ENCODE measurements at regions not wholly inside any gene's neighbourhood (a gene's known extent, or its start where the extent isn't known, plus 50 kb on each side); places are given as distances from the start of the nearest gene placed in this dataset.

DNA sequence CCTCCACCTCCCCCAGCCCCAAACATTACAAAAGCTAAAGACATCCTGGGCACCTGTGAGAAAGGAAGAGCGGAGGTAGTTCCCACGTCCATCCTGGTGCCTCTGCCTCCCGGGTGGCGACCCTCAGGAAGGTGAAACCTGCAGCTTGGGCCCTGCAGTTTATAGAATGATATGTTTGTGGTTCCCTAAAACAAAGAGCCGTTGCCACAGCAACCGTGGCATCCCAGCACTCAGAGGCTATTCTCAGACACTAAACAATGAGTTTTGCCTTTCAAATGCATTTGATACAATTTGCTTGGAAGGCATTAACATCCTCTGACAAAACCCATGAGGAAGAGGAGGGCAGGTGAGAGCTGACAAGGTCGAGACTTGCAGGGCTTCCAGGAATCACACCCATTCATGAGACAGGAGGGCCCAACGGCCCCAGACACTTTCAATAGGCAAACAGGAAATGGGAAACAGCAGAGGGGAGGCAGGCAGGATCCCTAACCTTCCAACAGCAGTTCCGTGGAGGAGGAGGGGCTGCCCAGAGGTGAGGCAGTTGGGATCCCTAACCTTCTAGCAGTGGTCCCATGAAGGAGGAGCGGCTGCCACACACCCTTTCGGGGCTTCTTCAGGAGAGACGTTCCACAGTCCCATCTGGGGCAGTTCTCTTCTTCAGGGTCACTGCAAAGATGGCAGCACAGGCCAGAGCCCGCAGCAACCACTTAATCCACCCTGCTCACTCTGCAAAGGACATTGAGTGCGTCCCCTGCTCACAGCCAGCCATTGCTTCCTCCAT is 379.2 kb downstream of the SHANK2 start:
- no peak for DNase-seq (ENCODE audit: low spot score)

DNA sequence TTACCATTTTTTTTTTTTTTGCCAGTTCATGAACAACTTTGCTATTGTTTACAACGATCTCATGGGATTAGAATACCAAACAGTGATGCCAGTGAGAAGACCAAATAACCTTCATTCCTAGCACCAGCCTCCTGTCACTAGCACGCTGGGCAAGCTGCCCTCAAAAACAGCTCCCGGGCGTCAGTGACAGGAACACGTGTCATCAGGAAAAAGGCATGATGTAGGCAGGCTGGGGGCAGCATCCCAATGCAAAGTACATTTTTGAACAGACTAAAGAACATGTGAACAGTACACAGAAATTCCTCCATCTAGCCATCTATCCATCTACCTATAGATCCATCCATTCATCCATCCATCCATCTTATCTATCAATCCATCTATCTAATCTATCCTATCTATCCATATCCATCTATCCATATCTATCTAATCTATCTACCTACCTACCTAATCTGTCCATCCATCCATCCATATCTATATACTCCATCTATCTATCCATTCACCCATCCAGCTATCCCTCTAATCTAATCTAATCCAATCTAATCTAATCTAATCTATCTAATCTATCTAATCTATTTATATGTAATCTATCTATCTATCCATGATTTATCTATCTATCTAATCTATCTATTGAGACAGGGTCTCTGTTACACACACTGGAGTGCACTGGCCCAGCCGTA is 378.5 kb downstream of the SHANK2 start:
- DNase-seq (ENCODE audit: low spot score): no peak

DNA sequence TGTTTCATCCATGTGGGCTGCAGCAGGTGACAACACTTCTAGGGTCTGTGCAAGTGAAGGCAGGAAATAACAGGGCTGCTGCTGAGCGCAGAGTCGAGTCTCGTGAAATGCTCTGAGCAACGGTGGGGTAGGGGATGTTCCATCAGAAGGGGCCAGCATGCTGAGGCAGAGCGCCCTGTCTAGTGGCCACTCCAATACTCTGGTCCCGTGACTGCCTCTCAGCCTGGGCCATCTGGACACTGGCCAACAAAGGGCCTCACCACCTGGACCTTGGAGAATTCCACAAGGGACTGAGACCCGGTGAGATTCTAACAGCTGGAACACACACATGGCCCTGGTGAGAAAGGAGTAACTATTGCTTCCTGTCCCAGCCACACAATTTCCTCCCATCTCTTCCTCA is 375.7 kb downstream of the SHANK2 start:
- no peak for DNase-seq (ENCODE audit: low spot score)

DNA sequence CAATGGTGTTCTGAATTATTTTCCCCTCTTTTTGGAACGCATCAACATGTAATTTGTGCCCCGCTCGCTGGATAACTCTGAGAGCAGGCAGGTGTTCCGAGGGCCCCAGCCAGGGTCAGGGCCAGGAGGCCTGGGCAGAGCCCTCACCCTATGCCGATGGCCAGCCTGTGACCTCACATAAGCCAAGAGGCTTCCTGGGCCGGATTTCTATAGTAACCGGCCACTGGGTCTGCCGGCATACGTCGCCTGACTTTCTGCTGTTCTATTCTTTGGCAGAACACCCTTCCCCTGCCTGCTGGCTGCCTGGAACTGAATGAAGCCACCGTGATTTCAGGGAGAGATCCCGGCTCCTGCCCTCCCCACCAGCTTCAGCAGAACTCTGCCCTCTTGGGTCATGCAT is 375.2 kb downstream of the SHANK2 start:
- DNase-seq (ENCODE audit: low spot score): no peak

DNA sequence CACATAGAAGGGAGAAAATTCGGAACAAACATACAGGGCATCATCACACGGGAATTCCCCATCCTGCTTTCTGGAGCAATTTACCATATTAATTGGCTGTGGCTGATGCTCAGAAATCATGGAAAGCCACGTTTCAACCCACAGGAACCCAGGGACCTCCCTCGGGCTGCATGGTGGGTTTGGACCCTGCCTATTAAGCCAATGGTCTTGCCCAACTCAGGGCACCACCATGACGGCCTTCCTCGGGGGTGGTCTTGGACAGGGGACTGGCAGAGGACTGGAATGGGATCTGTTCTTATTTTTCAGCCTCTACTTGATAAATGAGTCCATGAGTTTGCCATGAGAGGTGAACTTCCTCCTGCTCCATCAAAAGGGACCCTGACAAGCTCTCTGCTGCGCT is 374.0 kb downstream of the SHANK2 start:
- no peak for DNase-seq (ENCODE audit: low spot score)

DNA sequence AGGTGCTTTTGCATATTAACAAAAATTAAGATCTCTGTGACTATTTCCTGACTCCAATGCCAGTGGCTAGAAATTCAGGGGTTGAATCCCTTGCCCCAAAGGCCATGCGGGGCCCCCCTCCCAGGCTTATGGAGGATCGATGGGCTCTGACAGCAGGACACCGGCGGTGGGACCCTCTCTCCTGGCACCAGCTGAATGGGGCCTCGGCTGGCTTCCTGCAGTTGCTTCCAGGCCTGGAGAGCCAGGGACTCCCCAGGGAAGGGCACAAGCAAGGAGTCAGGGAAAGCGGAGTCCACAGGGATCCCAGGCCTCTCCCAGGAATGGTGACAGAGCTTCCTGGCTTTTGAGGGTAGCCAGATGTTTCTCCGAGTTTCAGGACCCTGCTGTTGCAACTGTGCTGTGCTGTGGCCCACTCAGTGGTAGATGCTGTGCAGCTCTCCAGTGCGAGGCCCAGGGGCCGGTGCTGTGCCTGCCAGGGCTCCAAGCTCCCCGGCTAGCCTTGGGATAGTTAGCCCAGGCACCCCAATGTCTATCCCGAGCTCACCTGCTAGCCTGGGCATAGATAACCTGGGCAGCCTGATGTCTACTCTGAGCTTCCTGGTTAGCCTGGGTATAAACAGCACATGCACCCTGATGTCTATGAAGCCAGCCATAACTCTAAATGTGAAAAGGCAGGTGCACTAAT is 372.6 kb downstream of the SHANK2 start:
- DNase-seq (ENCODE audit: low spot score): no peak

DNA sequence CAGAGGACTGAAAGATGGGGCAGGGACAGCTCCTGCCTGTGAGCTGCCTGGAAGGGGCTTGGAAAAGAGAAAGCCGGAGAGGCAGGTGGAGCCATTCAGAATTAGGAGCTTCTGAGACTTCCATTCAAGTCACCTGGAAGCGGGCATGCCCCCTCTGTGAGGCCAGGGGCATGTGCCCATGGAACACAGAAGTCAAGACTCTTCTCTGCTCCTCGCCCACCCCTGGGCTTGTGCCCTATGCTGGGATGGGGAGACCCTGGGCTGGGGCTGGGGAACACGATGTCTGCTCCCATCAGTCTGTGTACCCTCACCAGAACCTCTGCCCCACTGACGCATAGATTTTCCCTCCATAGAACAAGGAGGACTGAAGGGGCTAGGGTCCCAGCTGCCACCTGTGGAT is 372.0 kb downstream of the SHANK2 start:
- DNase-seq (ENCODE audit: low spot score): no peak

DNA sequence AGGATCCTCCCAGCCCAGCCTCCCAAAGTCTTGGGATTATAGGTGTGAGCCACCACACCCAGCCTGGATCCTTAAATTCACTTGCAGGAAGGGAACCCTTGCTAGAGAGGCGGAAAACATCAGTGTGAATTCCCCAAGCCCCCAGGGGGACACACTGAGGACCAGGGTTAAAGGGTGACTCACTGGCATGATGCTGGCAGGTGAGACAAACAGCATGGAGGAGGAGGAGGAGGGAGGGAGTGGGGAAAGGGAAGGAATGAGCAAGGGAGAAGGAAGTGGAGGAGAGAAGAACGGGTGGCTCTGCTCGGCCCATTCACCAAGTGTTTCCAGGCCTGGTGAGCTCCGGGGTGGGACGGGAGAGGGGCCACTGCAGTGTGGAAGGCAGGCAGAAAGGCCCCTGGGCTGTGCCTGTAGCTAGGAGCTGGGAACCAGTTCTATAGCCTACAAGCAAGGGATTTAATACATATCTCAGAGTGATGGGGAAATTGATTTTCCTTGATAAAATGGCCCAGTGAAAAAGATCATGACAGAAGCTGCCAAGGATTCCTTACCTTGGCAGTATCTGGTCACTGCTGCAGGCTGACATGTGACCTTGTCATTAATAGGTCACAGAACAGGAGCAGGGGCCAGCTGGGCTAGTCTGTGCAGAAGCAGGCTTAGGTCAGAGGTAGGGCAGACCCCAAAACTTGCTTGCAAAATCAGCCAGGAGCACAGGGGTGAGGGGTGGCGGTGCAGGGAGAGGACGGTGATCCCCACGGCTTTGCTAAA is 370.2 kb downstream of the SHANK2 start:
- no peak for DNase-seq (ENCODE audit: low spot score)

DNA sequence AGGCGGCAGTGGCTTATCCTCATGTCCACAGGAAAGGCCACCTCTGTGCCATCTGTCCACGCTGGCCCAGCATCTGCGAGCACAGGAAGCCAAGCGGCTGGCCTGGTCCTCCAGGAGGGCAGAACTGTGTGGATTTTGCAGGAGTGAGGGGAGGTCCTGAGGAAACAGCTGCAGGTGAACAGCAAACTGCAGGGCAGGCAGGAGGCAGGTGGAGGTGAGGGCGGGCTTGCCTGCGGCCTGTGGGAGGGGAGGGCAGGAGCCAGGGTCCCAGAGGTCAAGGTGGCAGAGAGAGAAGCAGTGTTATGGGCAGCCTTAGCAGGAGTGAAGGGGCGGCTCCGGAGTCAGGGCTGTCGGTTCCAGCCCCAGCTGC is 369.7 kb downstream of the SHANK2 start:
- DNase-seq (ENCODE audit: low spot score): no peak

DNA sequence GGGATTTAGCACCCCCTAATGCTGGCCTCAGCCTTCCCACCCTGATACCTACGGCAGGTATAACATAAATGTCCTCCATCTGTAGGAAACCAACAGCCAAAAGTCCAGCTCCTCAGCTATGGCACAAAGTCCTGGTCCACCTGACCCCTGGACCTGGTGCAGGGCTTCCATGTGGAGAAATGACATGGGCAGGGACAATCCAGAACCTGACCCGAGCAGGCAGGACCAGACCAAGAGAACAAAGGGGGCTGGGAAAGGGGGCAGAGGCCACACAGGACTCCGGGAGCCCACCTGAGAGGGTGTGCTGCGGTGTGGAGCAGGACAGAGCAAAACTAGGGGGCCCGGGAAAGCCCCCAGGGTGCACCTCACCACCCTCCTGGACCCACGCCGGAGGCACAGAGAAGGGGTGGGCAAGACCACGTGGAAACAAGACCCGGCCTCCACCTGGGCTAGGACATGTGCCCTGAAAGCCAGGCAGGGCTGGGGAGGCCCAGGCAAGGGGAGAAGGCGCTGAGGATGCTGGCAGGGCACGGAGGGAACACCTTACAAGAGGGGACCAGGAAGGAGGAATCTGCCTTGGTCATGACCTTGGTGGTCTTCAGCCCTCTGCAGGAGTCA is 368.9 kb downstream of the SHANK2 start:
- DNase-seq (ENCODE audit: low spot score): no peak

DNA sequence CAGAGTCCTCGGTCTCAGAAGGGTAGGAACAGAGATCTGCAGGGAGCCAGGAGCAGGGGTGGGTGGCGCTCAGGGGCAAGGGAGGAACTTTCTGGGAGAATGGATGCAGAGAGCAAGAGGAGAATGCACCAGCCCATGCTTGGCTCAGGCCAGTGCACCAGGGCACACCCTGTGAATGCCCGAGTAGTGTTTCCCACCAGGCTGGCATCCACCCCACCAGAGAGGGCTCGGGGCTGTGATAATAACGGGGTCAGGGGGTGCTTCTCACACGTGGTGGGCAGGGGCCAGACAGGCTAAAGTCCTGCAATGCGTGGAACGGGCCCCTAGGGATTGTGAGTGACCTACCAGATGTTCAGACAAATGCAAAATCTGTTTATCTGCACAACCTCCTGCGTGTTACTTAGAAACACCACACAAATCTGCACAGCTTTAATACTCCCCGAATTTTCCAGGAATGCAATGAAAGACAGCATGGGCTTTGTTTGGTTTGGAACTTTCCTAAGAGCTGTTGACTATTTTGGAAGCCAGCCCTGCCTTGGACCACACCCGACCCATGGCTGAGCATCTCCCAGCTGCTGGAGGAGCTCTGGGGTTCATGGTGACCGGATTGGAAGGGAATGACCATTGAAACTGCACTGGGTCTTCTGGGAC is 368.3 kb downstream of the SHANK2 start:
- DNase-seq (ENCODE audit: low spot score): no peak

DNA sequence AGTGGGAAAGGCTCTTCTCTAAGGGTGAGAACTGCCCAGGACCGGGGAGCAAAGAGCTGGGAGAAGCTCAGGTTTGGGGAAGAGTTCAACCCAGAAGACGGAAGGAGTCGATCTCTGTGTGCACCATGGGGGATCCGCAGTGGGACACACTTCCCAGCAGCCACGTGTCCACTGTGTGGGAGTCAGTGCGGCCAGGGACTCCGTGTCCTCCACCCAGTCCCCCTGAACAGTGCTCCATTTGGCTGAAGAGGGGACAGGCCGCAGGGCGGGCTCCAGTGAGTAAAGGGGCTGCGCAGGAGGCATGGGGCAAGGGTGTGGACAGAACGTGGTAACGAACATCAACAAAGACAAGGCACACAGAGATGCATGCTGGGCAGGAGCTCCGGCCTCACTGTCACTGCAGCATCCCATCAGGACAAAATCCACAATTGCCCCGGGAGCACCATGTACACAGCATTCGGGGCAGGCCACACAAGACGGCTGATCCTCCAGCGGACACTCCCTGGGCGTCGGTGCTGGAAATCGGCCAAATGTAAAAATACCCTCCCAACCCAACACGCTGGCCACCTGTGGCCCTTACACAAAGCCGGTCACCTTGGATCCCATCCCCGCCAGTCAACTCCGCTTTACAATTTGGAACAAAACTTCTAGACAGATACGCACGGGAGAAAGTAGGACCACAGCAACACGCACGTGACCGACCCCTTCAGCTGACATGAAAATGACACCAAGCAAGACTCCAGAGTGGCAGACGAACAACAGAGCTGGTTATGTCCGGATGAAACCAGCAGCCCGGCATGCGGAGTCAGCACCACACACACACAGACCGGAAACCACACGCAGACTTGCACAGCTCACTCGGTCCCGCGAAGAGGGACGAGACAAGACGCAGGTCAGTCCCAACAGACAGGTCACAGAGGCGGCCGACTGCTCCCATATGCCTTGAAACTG is 366.8 kb downstream of the SHANK2 start:
- DNase-seq (ENCODE audit: low spot score): no peak

DNA sequence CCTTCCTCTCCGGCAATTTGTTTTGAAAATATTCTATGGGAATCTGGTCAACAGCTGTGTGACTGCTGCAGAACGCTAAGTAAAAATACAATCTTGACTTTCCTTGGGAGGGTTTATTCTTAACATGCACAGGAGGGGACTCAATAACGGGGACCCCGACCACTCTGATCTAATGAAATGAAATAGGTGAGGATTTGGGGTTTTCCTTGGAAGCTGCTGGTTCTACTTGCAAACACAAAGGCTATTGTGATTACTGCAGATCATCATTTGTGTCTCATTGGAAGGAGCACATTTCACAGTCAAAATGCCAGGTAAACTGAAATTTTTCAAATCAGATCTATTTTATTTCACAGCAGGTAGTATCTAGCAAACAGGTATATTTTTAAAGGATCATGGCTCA is 366.1 kb downstream of the SHANK2 start:
- no peak for DNase-seq (ENCODE audit: low spot score)

DNA sequence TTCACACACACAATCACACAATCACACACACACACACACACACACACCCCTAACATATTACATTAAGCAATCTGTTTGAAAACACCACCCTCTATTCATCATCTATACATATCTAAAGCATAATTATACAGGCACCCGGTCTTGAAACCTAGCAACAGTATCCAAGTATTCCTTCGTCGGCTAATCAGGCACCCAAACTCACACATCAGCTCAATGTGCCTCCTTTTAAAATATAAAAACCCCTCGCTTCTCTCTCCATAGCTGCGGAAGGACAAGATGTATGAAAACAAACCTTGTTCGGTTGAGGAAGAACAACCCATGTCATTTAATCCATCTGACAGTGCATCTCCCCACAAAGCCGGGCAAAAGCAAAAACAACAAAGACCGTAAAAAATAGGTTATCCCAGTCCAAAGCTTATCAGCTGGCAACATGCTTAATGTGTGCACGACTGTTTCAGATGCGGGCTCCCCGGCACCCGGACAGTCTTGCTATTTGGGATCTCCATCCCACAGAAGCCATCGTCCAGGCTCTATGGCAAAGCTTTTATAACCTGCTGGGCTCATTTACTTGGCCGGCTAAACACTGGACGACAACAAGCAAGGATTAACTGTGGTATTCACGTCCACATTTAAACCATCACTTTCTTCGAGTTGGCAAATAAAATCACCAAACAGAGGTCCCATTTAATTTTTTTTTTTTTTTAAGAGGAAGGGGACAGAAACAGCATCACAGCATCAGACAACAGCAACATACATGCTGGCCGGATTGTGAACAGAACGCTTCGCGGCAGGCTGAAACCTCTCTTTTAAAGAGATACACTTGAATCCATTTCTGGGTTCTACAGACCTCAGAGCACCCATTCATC is 365.5 kb downstream of the SHANK2 start:
- DNase-seq (ENCODE audit: low spot score): no peak

DNA sequence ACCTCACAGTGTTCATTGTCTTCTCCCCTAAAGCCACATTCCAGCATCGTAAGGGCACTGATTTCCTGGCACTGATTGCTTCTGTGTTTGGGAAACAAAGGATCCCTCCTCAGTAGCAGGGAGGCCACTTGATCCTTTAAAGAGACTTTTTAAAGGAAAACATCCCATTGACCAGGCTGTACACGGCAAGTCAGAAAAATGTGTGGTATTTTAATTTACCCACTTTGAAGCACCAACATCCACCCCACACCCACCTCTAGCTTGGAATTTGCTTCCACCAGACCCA is 364.9 kb downstream of the SHANK2 start:
- no peak for DNase-seq (ENCODE audit: low spot score)

DNA sequence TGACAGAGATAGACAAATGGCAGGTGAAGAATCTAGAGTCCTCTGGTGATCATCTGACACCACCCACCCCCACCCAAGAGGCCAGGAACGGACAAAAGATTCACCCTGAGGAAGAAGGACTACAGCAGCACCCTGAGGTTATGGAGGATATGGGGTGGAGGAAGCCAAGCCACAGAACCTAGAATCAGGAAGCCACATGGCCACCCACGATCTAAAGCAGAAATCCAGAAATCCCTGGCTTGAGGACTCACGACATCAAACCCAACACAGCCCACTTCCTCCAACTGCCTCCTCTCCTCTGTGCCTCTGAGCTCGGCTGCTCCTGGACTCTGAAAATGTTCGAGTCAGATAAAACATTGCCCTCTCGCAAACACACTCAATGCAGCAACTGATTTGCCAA is 364.3 kb downstream of the SHANK2 start:
- DNase-seq (ENCODE audit: low spot score): no peak

DNA sequence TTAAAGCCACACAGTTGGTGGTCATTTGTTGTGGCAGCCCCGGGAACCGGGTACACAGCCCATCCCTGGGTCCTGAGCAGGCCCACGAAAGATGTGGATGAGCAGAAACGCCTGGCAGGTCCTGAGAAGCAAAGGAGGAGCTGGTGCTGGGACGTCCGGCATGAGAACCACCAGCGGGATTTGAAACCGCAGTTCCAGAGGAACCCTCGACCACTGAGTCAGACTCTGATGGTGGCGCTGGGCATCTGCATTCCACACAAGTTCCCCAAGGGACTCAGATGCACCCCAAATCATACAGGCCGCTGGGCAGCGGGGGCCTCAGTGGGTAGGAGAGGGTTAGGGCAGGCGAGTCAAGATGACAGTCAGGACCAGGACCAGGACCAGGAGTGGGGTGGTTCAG is 363.0 kb downstream of the SHANK2 start:
- no peak for DNase-seq (ENCODE audit: low spot score)

DNA sequence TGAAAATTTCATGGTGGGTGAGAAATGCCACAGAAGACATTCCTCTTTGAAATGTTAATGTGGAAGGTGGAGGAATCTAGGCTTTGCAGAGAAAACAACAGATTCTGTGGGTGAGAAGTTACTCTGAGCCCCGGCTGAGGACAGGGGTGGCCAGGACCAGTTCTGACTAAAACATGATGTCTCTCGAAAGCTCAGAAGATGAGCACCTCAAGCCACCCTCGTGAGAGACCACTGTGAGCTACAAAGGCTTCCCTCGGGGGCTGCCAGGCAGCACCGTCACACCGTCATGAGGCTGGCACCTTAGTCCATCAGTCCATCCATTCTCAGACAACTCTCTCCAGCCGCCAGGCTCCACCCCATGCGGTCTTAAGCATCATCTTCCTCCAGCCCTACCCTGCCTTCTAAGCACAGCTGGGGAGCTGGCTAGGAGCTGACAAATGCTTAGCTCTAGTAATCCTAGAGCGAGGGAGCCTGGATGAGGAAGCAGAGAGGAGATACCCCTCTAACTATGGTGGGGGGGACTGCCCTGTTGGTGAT is 360.5 kb downstream of the SHANK2 start:
- DNase-seq (ENCODE audit: low spot score): no peak

DNA sequence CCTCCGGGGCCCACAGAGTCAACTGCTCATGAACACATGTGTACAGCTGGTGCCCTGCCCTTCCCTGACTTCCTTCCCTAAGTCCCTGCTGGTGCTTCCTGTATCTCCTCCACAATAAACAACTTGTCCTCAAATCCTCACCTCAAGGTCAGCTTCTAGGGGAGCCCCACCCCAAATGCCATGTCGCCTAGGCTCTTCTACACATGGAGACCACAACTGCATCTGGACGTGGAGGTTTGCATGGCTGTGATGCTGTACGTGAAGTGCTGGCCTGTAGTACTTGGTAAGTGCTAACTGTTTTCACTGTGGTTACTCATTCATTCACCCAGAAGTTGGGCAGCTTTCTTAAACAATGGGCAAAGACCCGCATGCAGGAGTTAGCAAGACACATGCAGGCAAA is 359.5 kb downstream of the SHANK2 start:
- no peak for DNase-seq (ENCODE audit: low spot score)
